Calu3 (cell line): ENCODE measurements at regions not wholly inside any gene's neighbourhood (a gene's known extent, or its start where the extent isn't known, plus 50 kb on each side); places are given as distances from the start of the nearest gene placed in this dataset.

Experiments
- BruUV-seq: library from RNA; stranded (reverse); fragments of 400-500 nt; replicated peaks from 2 replicates; lab custom pipeline; 2021; lab: Mats Ljungman, UMichigan
- CTCF ChIA-PET: fragments of 300-600 bp; sonication (Branson Sonifier 250); formaldehyde crosslinking; loops from one replicate; lab custom pipeline; 2022; ENCODE audit warnings: antibody characterized with exemption; lab: Charles Lee
- DNase-seq: peaks from one replicate; pipeline ENCODE4 v3.0.0; 2022
- H3K27ac Mint-ChIP-seq: one replicate; pipeline ENCODE4 v1.8.0; 2022; ENCODE audit warnings: mixed read lengths; ENCODE audit not compliant: unreplicated experiment
- H3K27me3 Mint-ChIP-seq: one replicate; pipeline ENCODE4 v1.8.0; 2022; ENCODE audit warnings: mixed read lengths; ENCODE audit not compliant: unreplicated experiment
- H3K36me3 Mint-ChIP-seq: one replicate; pipeline ENCODE4 v1.8.0; 2022; ENCODE audit warnings: mild to moderate bottlenecking, moderate library complexity, mixed read lengths; ENCODE audit not compliant: insufficient read depth, unreplicated experiment
- H3K4me1 Mint-ChIP-seq: one replicate; pipeline ENCODE4 v1.8.0; 2022; ENCODE audit warnings: mild to moderate bottlenecking, low read depth, mixed read lengths; ENCODE audit not compliant: unreplicated experiment
- H3K4me3 Mint-ChIP-seq: one replicate; pipeline ENCODE4 v1.8.0; 2022; ENCODE audit warnings: mild to moderate bottlenecking, low read depth, moderate library complexity, mixed read lengths; ENCODE audit not compliant: unreplicated experiment
- H3K9me3 Mint-ChIP-seq: one replicate; pipeline ENCODE4 v1.8.0; 2022; ENCODE audit warnings: low read depth, mixed read lengths; ENCODE audit not compliant: unreplicated experiment
- intact Hi-C: fragments of 100-400 bp; cut with micrococcal nuclease; formaldehyde crosslinking; loops from one replicate; pipeline ENCODE4 v1.10.0; 2022; ENCODE audit not compliant: unreplicated experiment
- TF ChIP-seq, protein P1 (sequence below): fragments of 200-600 bp; IDR thresholded peaks from one replicate; pipeline ENCODE4 v1.8.0; 2022; ENCODE audit warnings: antibody characterized with exemption; ENCODE audit not compliant: unreplicated experiment

DNA sequence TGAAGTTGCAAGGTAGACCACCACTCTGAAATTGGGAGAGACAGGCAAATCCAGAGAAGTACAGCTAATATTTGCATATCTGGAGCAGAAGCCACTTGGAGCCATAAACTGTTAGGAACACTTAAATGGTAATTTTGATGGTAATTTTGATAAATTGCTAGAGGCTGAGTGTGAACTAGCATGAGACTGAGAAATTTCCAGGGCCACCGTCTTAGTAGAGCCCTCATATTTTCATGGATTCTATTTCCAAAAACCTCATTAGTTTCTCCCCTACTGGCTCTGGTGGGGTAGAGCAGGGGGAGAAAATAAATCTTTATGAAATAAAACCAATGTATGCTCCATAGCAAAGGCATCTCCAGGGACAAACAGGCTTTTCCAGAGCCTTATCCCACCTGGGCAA, 429.4 kb upstream of the DIPK2B start:
- no peak overlapping the region for H3K4me3 Mint-ChIP-seq
- H3K36me3 Mint-ChIP-seq = no peaks in the 10 kb centered on the region
- H3K27ac Mint-ChIP-seq = no peak overlapping the region
- BruUV-seq = no TSS peak
- H3K27me3 Mint-ChIP-seq = no peaks in the 10 kb centered on the region
- no peak for DNase-seq
- no peaks in the 10 kb centered on the region for H3K4me1 Mint-ChIP-seq
- TF ChIP-seq, protein P1, sequence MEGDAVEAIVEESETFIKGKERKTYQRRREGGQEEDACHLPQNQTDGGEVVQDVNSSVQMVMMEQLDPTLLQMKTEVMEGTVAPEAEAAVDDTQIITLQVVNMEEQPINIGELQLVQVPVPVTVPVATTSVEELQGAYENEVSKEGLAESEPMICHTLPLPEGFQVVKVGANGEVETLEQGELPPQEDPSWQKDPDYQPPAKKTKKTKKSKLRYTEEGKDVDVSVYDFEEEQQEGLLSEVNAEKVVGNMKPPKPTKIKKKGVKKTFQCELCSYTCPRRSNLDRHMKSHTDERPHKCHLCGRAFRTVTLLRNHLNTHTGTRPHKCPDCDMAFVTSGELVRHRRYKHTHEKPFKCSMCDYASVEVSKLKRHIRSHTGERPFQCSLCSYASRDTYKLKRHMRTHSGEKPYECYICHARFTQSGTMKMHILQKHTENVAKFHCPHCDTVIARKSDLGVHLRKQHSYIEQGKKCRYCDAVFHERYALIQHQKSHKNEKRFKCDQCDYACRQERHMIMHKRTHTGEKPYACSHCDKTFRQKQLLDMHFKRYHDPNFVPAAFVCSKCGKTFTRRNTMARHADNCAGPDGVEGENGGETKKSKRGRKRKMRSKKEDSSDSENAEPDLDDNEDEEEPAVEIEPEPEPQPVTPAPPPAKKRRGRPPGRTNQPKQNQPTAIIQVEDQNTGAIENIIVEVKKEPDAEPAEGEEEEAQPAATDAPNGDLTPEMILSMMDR = no peak
- peaks cover 3% of the 10 kb centered on the region for H3K9me3 Mint-ChIP-seq
- CTCF ChIA-PET = no interaction called here
- intact Hi-C loops = no loop called here

DNA sequence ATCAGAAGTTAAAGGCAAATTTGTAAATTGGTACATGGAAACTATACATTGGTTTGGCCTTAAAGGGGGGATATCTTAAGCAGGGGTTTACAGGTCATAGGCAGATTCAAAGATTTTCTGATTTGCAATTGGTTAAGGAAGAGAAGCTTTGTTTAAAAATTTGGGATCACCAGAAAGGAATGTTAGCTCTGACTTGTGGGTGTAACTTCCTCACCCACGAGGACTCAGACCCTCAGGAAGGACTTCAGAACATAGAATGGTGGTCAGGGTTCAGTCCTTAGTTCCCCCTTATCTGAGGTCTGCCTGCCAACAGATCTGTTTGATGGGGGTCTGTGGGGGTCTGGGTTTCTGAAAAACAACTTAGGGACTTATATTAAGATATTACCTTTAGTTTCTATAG, 427.4 kb upstream of the DIPK2B start:
- intact Hi-C loops = no loop called here
- Mint-ChIP-seq H3K27ac (no peak overlapping the region), H3K9me3 (peaks cover 3% of the 10 kb centered on the region), H3K27me3 (no peaks in the 10 kb centered on the region), H3K4me3 (no peak overlapping the region), H3K36me3 (no peaks in the 10 kb centered on the region), H3K4me1 (peaks cover 2% of the 10 kb centered on the region)
- BruUV-seq = no TSS peak
- DNase-seq = no peak
- CTCF ChIA-PET = interaction anchor here (0.6 kb wide), 1 partner anchor 189 kb away, joined by 4 read pairs; no protein-coding TSS in a partner anchor
- TF ChIP-seq, protein P1 = no peak

DNA sequence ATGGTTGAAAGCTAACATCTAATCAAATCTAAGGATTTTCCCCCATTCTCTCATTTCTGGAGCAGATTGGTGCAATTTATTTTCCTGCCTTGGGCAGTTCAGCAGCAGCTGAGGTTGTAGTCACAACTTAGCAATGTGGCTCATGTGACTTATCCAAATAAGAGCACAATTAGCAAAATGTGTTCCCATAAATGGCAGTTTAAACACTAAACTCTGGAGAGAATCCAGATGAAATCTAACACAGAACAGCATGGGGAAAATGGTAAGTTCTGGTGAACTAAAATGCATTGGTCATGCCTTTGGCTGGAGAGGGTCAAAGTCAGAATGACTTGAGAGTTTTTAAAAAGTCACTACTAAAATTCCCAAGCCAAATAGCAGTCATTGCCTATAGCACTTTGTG, 422.6 kb upstream of the DIPK2B start:
- DNase-seq = no peak
- Mint-ChIP-seq H3K9me3 (peaks cover 3% of the 10 kb centered on the region), H3K36me3 (no peaks in the 10 kb centered on the region), H3K27me3 (no peaks in the 10 kb centered on the region), H3K27ac (no peak overlapping the region), H3K4me1 (peaks cover 9% of the 10 kb centered on the region), H3K4me3 (no peak overlapping the region)
- CTCF ChIA-PET = no interaction called here
- intact Hi-C loops = no loop called here
- no TSS peak for BruUV-seq
- TF ChIP-seq, protein P1 = no peak

DNA sequence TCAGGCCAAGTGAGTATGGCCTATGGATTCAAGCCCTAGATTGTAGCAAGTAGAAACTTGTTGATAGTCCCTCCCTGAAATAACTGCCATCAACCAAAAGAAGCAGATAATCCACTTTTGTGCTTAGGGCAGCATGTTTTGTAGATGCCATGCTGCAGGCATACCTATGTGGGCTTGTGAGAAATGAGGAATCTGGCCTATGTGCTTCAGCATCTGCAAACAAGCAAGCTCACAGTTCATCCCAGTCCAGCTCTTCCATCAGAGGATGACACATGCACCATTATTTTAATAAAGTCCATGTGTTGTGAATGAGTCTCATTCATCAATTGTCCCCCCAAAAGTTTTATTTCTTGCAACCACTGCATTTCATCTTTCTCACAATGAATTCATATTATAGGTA, 421.9 kb upstream of the DIPK2B start:
- intact Hi-C loops = no loop called here
- H3K36me3 Mint-ChIP-seq = no peaks in the 10 kb centered on the region
- TF ChIP-seq, protein P1 = no peak
- no TSS peak for BruUV-seq
- no peak overlapping the region for H3K4me3 Mint-ChIP-seq
- CTCF ChIA-PET = no interaction called here
- H3K27ac Mint-ChIP-seq = no peak overlapping the region
- H3K9me3 Mint-ChIP-seq = peaks cover 3% of the 10 kb centered on the region
- no peak for DNase-seq
- H3K4me1 Mint-ChIP-seq = peaks cover 9% of the 10 kb centered on the region
- no peaks in the 10 kb centered on the region for H3K27me3 Mint-ChIP-seq

DNA sequence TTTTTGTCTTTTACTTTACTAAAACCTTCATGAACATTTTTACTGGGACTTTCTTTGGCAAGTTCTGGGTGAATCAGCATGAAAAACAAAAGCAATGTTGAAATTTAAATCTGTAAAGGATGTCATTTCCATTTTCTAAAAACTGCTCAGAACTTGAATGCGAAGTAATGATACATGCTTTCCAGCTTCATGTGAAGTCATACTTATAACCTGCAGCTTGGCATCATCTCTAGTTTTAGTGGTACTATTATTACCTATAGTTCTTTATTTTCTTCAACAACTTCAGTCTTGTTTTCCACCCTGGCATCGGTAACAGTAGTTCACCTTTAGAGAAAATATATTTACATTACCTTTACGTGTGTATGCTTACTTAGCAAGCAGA, 421.4 kb upstream of the DIPK2B start:
- no peaks in the 10 kb centered on the region for H3K27me3 Mint-ChIP-seq
- CTCF ChIA-PET = no interaction called here
- intact Hi-C loops = no loop called here
- DNase-seq = no peak
- H3K4me3 Mint-ChIP-seq = no peak overlapping the region
- H3K27ac Mint-ChIP-seq = no peak overlapping the region
- no peaks in the 10 kb centered on the region for H3K36me3 Mint-ChIP-seq
- TF ChIP-seq, protein P1 = no peak
- H3K9me3 Mint-ChIP-seq = peaks cover 5% of the 10 kb centered on the region
- peaks cover 9% of the 10 kb centered on the region for H3K4me1 Mint-ChIP-seq
- BruUV-seq = no TSS peak
